ENCODE measurements at regions not wholly inside any gene's neighbourhood (a gene's known extent, or its start where the extent isn't known, plus 50 kb on each side); places are given as distances from the start of the nearest gene placed in this dataset.
"Not testable (repeated sequence)": the region's sequence is repeated elsewhere in the genome, so short reads cannot be mapped to it uniquely, and the experiment has no call there.

DNA sequence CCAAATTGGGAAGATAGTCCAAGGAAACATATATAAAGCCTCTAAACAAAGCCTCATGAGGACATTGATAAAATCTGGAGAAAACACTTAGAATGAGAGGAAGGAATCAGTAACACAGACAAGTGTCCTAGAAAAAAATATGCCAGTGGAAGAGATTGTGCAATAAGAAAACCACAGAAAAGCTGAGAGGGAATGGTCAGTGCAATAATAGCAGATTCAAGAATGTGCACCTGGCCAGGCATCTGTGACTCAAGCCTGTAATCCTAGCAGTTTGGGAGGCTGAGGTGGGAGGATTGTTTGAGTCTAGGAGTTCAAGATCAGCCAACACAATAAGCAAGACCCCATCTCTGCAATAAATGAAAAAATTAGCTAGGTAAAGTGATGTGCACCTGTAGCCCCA lies 691.2 kb upstream of the CDH6 start:
- TF ChIP-seq, protein P1, sequence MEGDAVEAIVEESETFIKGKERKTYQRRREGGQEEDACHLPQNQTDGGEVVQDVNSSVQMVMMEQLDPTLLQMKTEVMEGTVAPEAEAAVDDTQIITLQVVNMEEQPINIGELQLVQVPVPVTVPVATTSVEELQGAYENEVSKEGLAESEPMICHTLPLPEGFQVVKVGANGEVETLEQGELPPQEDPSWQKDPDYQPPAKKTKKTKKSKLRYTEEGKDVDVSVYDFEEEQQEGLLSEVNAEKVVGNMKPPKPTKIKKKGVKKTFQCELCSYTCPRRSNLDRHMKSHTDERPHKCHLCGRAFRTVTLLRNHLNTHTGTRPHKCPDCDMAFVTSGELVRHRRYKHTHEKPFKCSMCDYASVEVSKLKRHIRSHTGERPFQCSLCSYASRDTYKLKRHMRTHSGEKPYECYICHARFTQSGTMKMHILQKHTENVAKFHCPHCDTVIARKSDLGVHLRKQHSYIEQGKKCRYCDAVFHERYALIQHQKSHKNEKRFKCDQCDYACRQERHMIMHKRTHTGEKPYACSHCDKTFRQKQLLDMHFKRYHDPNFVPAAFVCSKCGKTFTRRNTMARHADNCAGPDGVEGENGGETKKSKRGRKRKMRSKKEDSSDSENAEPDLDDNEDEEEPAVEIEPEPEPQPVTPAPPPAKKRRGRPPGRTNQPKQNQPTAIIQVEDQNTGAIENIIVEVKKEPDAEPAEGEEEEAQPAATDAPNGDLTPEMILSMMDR (IDR thresholded peaks at IDR 0.05; ENCODE audit: low read depth, low read length, missing control alignments), result no peak
- Histone ChIP-seq H3K27ac (no peak overlapping the region), H3K4me3 (ENCODE audit: low read depth, low read length) (no peak overlapping the region), H3K27me3 (replicated peaks) (no peaks in the 10 kb centered on the region), H3K36me3 (replicated peaks) (no peaks in the 10 kb centered on the region)
- peak; percentile 59 for DNase-seq
- in situ Hi-C loops (cut with HindIII; ENCODE audit: low pct_ligation_motif_present, low sequenced_read_pairs), result no loop called here

DNA sequence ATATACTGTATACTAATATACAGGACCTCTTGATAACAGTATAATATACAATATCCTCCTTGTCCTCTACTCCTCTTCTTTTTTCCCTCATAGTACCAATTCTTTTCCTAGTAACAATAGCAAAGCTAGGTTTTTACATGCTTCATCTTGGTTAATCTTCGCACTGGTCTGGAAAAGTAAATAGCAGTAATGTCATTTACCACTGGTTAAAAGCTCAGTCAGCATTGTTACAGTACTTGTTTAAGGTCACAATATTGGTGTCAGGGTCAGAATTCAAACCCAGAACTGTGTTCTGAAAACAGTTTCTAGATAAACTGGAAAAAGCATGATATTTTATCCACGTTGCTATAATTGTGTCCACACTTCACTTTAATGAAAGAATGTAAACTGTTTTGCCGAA lies 692.4 kb upstream of the CDH6 start:
- TF ChIP-seq, protein P1 (IDR thresholded peaks at IDR 0.05; ENCODE audit: low read depth, low read length, missing control alignments), result no peak
- Histone ChIP-seq H3K27me3 (replicated peaks) (no peaks in the 10 kb centered on the region), H3K36me3 (replicated peaks) (no peaks in the 10 kb centered on the region), H3K4me3 (ENCODE audit: low read depth, low read length) (no peak overlapping the region), H3K27ac (no peak overlapping the region)
- no peak for DNase-seq
- in situ Hi-C loops (cut with HindIII; ENCODE audit: low pct_ligation_motif_present, low sequenced_read_pairs), result no loop called here

DNA sequence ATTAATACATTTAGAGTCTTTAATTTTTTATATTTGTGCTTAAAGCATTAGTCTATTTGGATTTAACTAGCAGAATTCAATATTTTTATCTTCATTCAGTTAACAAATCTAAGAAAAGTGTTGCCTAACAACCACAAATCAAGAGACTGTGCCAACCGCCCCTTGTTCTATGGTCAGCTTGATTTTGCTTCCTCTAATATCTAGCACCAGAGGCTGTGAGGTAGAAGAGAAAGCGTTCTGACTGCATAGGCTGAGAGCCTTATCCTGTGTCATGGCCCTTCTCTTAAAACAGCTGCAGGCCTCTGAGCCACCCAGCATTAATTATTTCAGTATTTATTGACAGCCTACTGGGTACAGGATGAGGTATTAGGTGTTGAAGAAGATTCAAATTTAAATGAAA lies 693.0 kb upstream of the CDH6 start:
- no peak for DNase-seq
- no peak overlapping the region for H3K27ac ChIP-seq
- H3K4me3 ChIP-seq (ENCODE audit: low read depth, low read length), result no peak overlapping the region
- no peaks in the 10 kb centered on the region for H3K27me3 ChIP-seq (replicated peaks)
- in situ Hi-C loops (cut with HindIII; ENCODE audit: low pct_ligation_motif_present, low sequenced_read_pairs), result no loop called here
- TF ChIP-seq, protein P1 (IDR thresholded peaks at IDR 0.05; ENCODE audit: low read depth, low read length, missing control alignments), result no peak
- H3K36me3 ChIP-seq (replicated peaks), result no peaks in the 10 kb centered on the region

DNA sequence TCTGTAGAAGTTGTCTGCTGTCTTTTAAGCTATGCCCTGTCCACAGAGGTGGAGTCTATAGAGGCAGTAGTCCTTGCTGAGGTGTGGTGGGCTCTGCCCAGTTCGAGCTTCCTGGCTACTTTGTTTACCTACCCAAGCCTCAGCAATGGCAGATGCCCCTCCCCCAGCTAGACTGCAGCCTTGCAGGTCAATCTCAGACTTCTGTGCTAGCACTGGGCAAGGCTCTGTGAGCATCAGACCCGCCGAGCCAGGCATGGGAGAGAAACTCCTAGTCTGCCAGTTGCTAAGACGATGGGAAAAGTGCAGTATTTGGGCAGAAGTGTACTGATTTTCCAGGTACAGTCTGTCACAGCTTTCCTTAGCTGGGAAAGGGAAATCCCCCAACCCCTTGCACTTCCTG lies 694.1 kb upstream of the CDH6 start:
- no peak for DNase-seq

DNA sequence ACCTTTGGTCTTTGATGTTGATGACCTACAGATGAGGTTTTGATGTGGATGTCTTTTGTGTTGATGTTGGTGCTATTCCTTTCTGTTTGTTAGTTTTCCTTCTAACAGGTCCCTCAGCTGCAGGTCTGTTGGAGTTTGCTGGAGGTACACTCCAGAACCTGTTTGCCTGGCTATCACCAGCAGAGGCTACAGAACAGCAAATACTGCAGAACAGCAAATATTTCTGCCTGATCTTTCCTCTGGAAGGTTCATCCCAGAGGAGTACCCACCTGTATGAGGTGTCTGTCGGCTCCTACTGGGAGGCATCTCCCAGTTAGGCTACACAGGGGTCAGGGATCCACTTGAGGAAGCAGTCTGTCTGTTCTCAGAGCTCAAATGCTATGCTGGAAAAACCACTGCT lies 694.5 kb upstream of the CDH6 start:
- Histone ChIP-seq H3K27me3 (replicated peaks) (no peaks in the 10 kb centered on the region), H3K4me3 (ENCODE audit: low read depth, low read length) (no peak overlapping the region), H3K36me3 (replicated peaks) (no peaks in the 10 kb centered on the region), H3K27ac (no peak overlapping the region)
- no peak for DNase-seq
- TF ChIP-seq, protein P1 (IDR thresholded peaks at IDR 0.05; ENCODE audit: low read depth, low read length, missing control alignments), result no peak
- in situ Hi-C loops (cut with HindIII; ENCODE audit: low pct_ligation_motif_present, low sequenced_read_pairs), result no loop called here

More for the DNA sequence above, 694.1 kb upstream of the CDH6 start:
- Histone ChIP-seq H3K4me3 (ENCODE audit: low read depth, low read length) (no peak overlapping the region), H3K27ac (no peak overlapping the region), H3K36me3 (replicated peaks) (no peaks in the 10 kb centered on the region), H3K27me3 (replicated peaks) (no peaks in the 10 kb centered on the region)
- in situ Hi-C loops (cut with HindIII; ENCODE audit: low pct_ligation_motif_present, low sequenced_read_pairs), result no loop called here
- TF ChIP-seq, protein P1 (IDR thresholded peaks at IDR 0.05; ENCODE audit: low read depth, low read length, missing control alignments), result no peak

DNA sequence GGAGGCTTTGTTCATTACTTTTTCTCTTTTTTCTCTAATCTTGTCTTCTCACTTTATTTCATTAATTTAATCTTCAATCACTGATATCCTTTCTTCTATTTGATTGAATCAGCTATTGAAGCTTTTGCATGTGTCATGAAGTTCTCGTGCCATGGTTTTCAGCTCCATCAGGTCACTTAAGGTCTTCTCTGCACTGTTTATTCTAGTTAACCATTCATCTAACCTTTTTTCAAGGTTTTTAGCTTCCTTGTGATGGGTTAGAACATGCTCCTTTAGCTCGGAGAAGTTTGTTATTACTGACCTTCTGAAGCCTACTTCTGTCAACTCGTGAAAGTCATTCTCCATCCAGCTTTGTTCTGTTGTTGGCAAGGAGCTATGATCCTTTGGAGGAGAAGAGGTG lies 695.0 kb upstream of the CDH6 start:
- DNase-seq; H3K27me3 ChIP-seq (replicated peaks); H3K36me3 ChIP-seq (replicated peaks); in situ Hi-C loops (cut with HindIII; ENCODE audit: low pct_ligation_motif_present, low sequenced_read_pairs); H3K4me3 ChIP-seq (ENCODE audit: low read depth, low read length); H3K27ac ChIP-seq: not testable (repeated sequence)

Measured in brain microvascular endothelial cell (primary cell).